Motor neuron (in vitro differentiated cells): ENCODE measurements at regions not wholly inside any gene's neighbourhood (a gene's known extent, or its start where the extent isn't known, plus 50 kb on each side); places are given as distances from the start of the nearest gene placed in this dataset.
"Not testable (repeated sequence)": the region's sequence is repeated elsewhere in the genome, so short reads cannot be mapped to it uniquely, and the experiment has no call there.

Experiments
- ATAC-seq, 8 experiments: fragments of 200-7000 bp; cut with Tn5 transposase; replicated peaks in 6 of 8; 2 replicates each; pipeline ENCODE4 v1.8.0; 2021; ENCODE audit warnings: mild to moderate bottlenecking in 8 of 8, moderate library complexity in 8 of 8
- H3K27ac ChIP-seq, 2 donors: fragments of 250-450 bp; sonication (Bioruptor Pico); 2 replicates each; pipeline ENCODE4 v1.9.0; 2021; ENCODE audit warnings: antibody characterized with exemption in 2 of 2, mild to moderate bottlenecking in 2 of 2, moderate library complexity in 1 of 2
- H3K4me1 ChIP-seq, 2 donors: fragments of 250-450 bp; sonication (Bioruptor Pico); replicated peaks in 1 of 2; 2 replicates each; pipeline ENCODE4 v1.6.1; 2021; ENCODE audit warnings: antibody characterized with exemption in 2 of 2, mild to moderate bottlenecking in 2 of 2, moderate library complexity in 1 of 2
- H3K4me3 ChIP-seq, 5 donors: fragments of 250-450 bp; sonication (Bioruptor Pico); 2 replicates each; pipeline ENCODE4 v1.9.0; 2021; ENCODE audit warnings: antibody characterized with exemption in 5 of 5, mild to moderate bottlenecking in 5 of 5, moderate library complexity in 4 of 5
- WGBS, 10 experiments: fragments of 450-650 bp; shearing (Covaris generic); methylation state at CpG; one replicate each; pipeline ENCODE4 v1.0.0; 2022; 5-methylcytosine and 5-hydroxymethylcytosine counted together
- in situ Hi-C, 9 experiments: fragments of 400-800 bp; cut with MboI; loops; one replicate each; pipeline ENCODE4 v1.15.0; 2021; ENCODE audit warnings: low sequenced_read_pairs in 9 of 9, low pct_unique_long_range_greater_than_20kb in 2 of 9; ENCODE audit not compliant: unreplicated experiment in 9 of 9

- no peak overlapping the region for H3K4me3 ChIP-seq
- H3K4me1 ChIP-seq, result peaks cover 0 to under 1% of the 10 kb centered on the region in 2 donors
- in situ Hi-C loops, result no loop called here
- 50 to 100% (median 100%) methylated on average over 1 of the region's 1 CpG; no CpG with 5 or more reads in 3 of the 10 experiments for WGBS, 10 experiments
- H3K27ac ChIP-seq, result no peak overlapping the region
- ATAC-seq, result peak; percentile 24 to 86 (median 60)
These were observed 422.2 kb downstream of the GBE1 start for GRCh38 chr3:81339040-81339845.

- no peak for ATAC-seq
- Histone ChIP-seq H3K4me1 (peaks cover 0 to 5% of the 10 kb centered on the region in 2 donors), H3K4me3 (no peak overlapping the region), H3K27ac (no peak overlapping the region)
- 38 to 97% (median 77%) methylated on average over 1 to 4 of the region's 4 CpGs for WGBS, 10 experiments
- in situ Hi-C loops, result no loop called here
These were observed 425.0 kb downstream of the GBE1 start for GRCh38 chr3:81336470-81336869.

GRCh38 chr3:81329835-81330234 is 431.6 kb downstream of the GBE1 start:
- H3K4me3 ChIP-seq, in situ Hi-C loops, H3K27ac ChIP-seq, ATAC-seq, H3K4me1 ChIP-seq: not testable (repeated sequence)
- WGBS, 10 experiments, result 67 to 93% (median 83%) methylated on average over 1 to 7 of the region's 7 CpGs; no CpG with 5 or more reads in 6 of the 10 experiments

DNA sequence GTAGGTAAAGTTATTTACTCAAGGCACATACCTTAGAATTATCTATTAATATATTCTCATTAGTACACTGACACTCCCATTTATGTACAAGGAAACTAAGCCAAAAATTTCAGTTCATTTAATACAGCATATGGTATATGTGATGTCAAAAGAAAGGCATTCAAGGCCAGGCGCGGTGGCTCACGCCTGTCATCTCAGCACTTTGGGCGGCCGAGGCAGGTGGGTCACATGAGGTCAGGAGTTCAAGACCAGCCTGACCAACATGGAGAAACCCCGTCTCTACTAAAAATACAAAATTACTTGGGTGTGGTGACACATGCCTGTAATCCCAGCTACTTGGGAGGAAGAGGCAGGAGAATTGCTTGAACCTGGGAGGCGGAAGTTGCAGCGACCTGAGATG is 435.2 kb downstream of the GBE1 start:
- WGBS, 10 experiments, result 53 to 100% (median 97%) methylated on average over 2 to 8 of the region's 8 CpGs; no CpG with 5 or more reads in 1 of the 10 experiments
- H3K27ac ChIP-seq, result no peak overlapping the region
- H3K4me3 ChIP-seq, result no peak overlapping the region
- H3K4me1 ChIP-seq, result peaks cover 0 to 6% of the 10 kb centered on the region in 2 donors
- in situ Hi-C loops, result no loop called here
- no peak for ATAC-seq

GRCh38 chr3:81320862-81321261 is 440.6 kb downstream of the GBE1 start:
- Histone ChIP-seq H3K4me1 (peaks cover 0 to 15% of the 10 kb centered on the region in 2 donors), H3K27ac (no peak overlapping the region), H3K4me3 (no peak overlapping the region)
- in situ Hi-C loops, result no loop called here
- peak in 2 of 8 experiments; percentile 17 to 60 for ATAC-seq

DNA sequence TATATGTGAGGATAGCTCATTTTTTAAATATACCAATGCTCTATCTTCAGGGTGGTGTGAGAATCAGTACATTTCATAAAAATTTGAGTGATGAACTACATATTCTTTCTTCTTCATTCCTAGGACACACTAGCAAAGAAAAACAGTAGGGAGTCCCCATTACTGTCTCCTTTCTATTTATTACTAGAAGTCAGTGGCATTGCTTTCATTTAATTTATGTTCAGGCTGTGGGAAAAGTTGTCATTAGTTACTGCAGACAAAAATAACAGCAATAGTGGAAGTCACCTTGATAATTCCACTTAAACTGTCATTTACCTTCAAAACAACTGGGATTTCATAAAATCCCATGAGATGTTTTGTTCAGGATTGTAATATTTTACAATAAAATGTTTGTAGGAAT is 446.4 kb downstream of the GBE1 start:
- no peak overlapping the region for H3K4me3 ChIP-seq
- ATAC-seq, result peak in 3 of 8 experiments; percentile 30 to 57 (median 41)
- H3K27ac ChIP-seq, result no peak overlapping the region
- peaks cover 0 to 8% of the 10 kb centered on the region in 2 donors for H3K4me1 ChIP-seq
- in situ Hi-C loops, result no loop called here

DNA sequence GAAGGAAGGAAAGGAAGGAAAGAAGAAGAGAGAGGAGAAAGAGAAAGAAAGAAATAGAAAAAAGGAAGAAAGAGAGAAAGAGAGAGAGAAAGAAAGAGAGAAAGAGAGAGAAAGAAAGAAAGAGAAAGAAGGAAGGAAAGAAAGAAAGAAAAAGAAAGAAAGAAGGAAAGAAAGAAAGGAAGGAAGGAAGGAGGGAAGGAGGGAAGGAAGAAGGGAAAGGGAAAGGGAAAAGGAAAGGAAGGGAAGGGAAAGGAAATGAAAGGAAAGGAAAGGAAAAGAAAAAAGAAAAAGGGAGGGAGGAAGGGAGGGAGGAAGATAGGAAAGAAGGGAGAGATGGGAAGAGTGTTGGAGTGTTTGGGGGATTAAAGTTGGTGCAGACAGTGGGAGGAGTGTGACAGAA is 450.1 kb downstream of the GBE1 start:
- Histone ChIP-seq H3K27ac (no peak overlapping the region), H3K4me3 (no peak overlapping the region), H3K4me1 (peaks cover 0 to 18% of the 10 kb centered on the region in 2 donors)
- ATAC-seq, result no peak
- in situ Hi-C loops, result no loop called here

DNA sequence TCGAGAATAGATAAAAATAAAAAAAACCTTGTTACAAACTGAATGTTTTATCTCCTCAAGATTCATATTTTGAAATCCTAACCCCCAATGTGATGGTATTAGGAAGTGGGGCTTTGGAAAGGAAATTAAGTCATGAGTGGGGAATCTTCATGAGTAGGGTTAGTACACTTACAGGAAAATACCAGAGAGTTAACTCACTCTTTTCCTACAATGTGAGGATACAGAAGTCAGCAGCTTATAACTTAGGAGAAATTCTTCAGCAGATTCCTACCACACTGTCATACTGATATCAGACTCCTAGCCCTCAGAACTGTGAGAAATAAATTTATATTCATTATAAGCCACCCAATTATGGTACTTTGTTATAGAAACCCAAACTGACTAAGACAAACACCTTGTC is 453.1 kb downstream of the GBE1 start:
- 14 to 100% (median 88%) methylated on average over 1 of the region's 1 CpG; no CpG with 5 or more reads in 2 of the 10 experiments for WGBS, 10 experiments
- Histone ChIP-seq H3K27ac (no peak overlapping the region), H3K4me3 (no peak overlapping the region), H3K4me1 (peaks cover 2 to 20% of the 10 kb centered on the region in 2 donors)
- ATAC-seq, result no peak
- in situ Hi-C loops, result no loop called here

- 80 to 100% (median 100%) methylated on average over 1 of the region's 1 CpG; no CpG with 5 or more reads in 4 of the 10 experiments for WGBS, 10 experiments
- no peak overlapping the region for H3K4me3 ChIP-seq
- in situ Hi-C loops, result no loop called here
- H3K4me1 ChIP-seq, result peaks cover 2 to 29% of the 10 kb centered on the region in 2 donors
- no peak overlapping the region for H3K27ac ChIP-seq
- peak in 2 of 8 experiments; percentile 22 to 33 for ATAC-seq
These were observed 454.2 kb downstream of the GBE1 start for GRCh38 chr3:81307221-81307620.

GRCh38 chr3:81303321-81303720 is 458.1 kb downstream of the GBE1 start:
- 28 to 100% (median 69%) methylated on average over 1 to 2 of the region's 2 CpGs for WGBS, 10 experiments
- in situ Hi-C loops, result no loop called here
- H3K4me1 ChIP-seq, result peaks cover 2 to 30% of the 10 kb centered on the region in 2 donors
- peak in 5 of 8 experiments; percentile 67 to 88 (median 75) for ATAC-seq
- H3K27ac ChIP-seq, result no peak overlapping the region
- no peak overlapping the region for H3K4me3 ChIP-seq

DNA sequence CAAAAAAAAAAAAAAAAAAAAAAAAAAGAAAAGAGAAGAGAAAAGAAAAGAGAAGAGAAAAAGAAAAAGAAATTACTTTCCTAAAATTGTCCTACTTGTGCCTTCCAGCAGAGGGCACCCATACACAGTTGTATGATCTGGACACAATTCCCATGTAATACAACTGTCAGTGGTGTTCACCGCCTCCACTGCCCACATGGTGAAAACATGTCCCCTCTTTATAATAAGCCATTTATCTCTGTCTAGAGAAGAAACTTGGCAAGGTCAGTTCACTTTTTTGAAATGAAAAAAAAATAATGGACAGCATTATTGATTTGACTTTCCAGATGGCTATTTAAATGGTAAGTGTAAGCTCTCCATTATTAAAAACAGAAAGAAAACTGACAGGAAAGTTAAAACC is 459.4 kb downstream of the GBE1 start:
- 0 to 60% (median 20%) methylated on average over 1 of the region's 1 CpG; no CpG with 5 or more reads in 1 of the 10 experiments for WGBS, 10 experiments
- H3K4me3 ChIP-seq, result no peak overlapping the region
- in situ Hi-C loops, result no loop called here
- no peak overlapping the region for H3K27ac ChIP-seq
- ATAC-seq, result peak; percentile 46 to 81 (median 65)
- H3K4me1 ChIP-seq, result peaks cover 2 to 26% of the 10 kb centered on the region in 2 donors

DNA sequence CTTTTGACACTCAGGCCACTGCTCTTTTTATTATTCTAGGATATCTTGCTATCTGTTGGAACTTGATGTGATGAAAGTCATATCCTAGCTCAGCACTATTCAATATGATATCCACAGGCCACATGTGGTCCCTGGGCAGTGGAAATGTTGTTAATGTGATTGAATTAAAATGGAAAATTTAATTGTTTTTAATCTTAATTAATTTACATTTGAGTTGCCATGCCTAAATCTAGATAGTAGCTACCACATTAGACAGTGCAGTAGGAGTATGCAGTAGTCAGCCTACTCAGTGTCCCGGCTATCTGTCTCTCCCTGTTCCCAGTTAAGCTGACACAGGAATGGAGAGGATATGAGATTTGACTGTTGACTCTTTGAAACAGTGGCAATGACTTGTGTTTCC is 460.2 kb downstream of the GBE1 start:
- ATAC-seq, result no peak
- WGBS, 10 experiments, result 0 to 100% (median 33%) methylated on average over 1 of the region's 1 CpG; no CpG with 5 or more reads in 3 of the 10 experiments
- H3K4me1 ChIP-seq, result peaks cover 2 to 20% of the 10 kb centered on the region in 2 donors
- H3K27ac ChIP-seq, result no peak overlapping the region
- in situ Hi-C loops, result no loop called here
- no peak overlapping the region for H3K4me3 ChIP-seq

- Histone ChIP-seq H3K4me3 (no peak overlapping the region), H3K27ac (no peak overlapping the region), H3K4me1 (peaks cover 2 to 20% of the 10 kb centered on the region in 2 donors)
- 20 to 93% (median 63%) methylated on average over 1 to 8 of the region's 8 CpGs for WGBS, 10 experiments
- ATAC-seq, result no peak
- in situ Hi-C loops, result no loop called here
These were observed 461.0 kb downstream of the GBE1 start for GRCh38 chr3:81300324-81300927.
